Stimulated activated CD8-positive, alpha-beta memory T cell treated with anti-CD3 and anti-CD28 coated beads, Interleukin-12 subunit alpha, Interleukin-12 subunit beta, amount 100 ng/mL, for 24 hours (primary cell): ENCODE measurements at regions not wholly inside any gene's neighbourhood (a gene's known extent, or its start where the extent isn't known, plus 50 kb on each side); places are given as distances from the start of the nearest gene placed in this dataset.
"Not testable (repeated sequence)": the region's sequence is repeated elsewhere in the genome, so short reads cannot be mapped to it uniquely, and the experiment has no call there.

Experiments used
- DNase-seq: peaks from one replicate; pipeline ENCODE4 v3.0.0-alpha.2; 2020; ENCODE audit errors: extremely low read depth

DNA sequence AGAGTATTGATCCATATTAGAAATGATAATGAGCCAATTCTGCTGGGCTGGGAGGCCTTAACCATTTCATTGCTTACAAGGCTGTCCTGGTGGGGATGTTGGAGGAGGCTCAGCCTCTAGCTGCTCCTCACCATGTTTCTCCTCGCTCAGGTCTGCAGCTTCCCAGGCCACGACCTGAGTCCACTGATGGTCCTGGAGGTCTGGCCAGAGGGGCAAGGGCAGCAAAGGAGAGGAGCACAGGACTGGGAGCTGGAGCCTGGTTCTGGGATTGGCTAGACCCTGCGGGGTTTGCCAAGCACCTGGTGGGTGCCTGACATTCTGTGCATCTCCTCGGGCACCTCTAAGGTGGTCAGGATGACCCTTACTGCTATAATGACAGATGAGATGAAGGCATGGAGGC is 92.6 kb downstream of the KIF26A start:
- no peak for DNase-seq

DNA sequence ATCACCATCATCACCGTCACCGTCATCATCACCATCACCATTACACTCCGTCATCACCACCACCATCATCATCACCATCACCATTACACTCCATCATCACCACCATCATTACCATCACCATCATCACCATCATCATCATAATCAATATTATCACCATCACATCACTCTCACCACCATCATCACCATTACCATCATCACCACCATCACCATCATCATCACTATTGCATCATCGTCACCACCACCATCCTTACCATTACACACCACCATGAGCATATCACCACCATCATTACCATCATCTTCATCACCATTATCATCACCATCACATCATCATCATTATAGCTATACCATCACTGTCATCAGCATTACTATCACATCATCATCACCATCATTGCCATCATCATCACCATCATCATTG is 93.7 kb downstream of the KIF26A start:
- no peak for DNase-seq

DNA sequence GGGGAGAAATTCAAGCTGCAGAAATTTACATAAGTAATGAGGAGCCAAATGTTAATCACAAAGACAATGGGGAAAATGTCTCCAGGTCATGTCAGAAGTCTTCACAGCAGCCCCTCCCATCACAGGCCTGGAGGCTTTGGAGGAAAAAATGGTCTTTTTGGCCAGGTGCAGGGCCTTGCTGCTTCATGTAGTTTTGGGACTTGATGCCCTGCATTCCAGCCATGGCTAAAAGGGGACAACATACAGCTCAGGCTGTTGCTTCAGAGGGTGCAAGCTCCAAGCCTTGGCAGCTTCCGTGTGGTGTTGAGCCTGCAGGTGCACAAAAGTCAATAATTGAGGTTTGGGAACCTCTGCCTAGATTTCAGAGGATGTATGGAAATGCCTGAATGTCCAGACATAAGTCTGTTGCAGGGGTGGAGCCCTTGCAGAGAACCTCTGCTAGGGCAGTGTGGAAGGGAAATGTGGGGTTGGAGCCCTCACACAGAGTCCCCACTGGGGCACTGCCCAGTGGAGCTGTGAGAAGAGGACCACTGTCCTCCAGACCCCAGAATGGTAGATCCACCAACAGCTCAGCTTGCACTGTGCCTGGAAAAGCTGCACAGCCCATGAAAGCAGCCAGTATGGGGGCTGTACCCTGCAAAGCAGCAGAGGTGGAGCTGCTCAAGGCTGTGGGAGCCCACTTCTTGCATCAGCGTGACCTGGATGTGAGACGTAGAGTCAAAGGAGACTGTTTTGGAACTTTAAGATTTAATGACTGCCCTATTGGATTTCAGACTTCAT is 95.8 kb downstream of the KIF26A start:
- not testable (repeated sequence) for DNase-seq

DNA sequence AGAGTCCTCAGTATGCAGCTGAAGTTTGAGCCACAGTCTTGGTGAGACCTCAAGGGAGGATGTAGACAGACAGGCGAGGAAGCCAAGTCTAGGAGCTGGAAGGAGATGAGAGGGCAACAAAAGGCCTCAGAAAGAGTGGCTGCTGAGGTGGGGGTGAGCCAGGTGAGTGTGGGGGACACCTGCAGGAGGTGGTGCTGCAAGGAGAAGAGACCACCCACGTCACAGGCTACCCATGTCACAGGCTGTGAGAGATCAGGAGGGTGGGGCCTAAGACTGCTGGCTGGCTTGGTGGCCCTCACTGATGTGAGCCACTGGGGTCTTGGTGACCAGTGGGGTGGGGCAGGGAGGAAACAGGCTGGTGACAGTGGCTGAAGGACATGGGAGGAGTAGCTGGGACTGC is 97.3 kb downstream of the KIF26A start:
- no peak for DNase-seq

GRCh38 chr14:104237651-104238423 is 99.5 kb downstream of the KIF26A start:
- DNase-seq, result no peak

- no peak for DNase-seq
These were observed 100.2 kb downstream of the KIF26A start for GRCh38 chr14:104238424-104239184.

- no peak for DNase-seq
These were observed 100.9 kb downstream of the KIF26A start for GRCh38 chr14:104239185-104239775.

GRCh38 chr14:104239861-104240301 is 101.5 kb downstream of the KIF26A start:
- DNase-seq, result no peak

DNA sequence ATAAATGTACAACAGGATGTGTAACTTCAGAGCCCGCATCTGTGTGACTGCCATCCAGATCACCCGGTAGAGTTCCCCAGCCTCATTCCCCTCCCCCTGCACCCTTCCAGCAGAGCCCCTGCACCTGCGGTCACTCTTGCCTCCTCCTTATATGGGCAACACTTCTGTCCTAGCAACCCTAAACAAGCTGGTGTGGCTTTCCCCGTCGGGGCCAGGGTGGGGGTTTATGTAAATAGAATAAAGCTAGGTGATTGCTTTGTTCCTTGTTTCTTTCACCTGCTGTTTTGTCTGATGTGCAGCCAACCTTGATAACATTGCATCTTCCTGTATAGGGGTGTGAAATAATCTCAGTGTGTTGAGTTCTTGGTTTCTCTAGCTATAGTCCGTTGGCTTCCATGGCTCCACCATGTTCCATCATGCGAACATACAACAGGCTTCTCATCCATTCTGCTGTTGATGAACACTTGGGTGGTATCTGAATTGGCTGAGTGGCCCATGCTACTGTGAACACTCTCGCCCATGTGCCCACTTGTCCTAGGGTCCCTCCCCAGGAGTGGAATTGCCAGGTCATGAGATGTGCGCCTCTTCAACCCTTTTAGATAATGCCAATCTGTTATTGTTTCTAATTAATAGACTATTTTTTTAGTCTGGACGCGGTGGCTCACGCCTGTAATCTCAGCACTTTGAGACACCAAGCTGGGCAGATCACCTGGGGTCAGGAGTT is 102.2 kb downstream of the KIF26A start:
- DNase-seq, result no peak

DNA sequence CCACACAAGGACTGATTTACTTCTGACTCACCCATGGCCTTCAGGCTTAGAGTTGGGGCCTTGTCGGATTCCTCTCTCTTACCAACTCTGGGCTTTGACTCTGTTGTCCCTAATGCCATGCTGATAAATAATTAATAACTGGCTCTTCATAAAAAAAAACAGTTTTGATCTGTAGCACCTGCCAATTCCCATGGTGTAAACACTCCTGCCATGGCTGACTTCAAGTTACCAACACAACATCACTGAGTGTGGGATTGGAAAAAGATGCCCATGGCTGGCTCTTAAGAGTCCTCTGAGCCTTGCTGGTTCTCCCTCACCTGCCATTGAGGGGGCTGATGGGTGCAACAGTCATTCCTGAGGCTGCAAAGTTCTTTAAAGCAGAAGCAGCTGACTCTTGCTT is 104.8 kb downstream of the KIF26A start:
- DNase-seq, result no peak

DNA sequence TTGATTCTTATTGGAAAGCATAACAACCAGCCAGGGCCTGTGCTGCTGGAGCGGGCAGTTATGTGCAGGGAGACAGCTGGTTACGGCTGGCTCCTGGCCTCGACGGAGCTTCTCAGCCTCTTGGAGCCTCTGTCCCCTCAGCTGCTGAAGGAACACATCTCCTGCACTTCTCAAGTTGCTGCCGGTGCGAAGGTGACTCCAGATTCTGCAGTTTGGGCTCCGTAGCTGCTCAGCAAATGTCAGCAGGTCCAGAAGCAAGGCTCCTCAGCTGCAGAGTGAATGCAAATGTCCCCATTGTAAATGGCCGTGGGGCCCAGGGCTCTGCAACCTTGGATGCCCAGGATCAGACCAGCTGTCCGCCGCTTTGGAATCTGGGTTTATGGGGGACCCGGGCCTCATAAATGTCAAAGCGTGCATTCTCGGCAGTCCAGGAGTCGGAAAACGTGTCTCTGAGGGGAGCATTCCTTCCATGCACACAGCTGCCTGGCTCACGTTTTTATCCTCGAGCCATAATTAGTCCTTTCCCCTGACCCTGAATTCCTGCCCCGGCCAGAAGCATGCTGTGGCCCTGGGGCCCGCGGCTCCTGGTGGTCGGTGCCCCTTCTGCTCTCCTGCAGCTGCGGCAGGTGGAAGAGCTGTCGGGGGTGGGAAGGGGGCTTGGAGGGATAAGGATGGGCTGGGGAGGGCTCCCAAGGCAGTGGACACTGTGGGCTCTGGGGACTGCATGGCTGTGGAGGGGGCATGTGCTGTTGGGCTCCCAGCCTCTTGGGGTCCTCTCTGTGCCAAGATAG is 106.0 kb downstream of the KIF26A start:
- DNase-seq, result no peak

DNA sequence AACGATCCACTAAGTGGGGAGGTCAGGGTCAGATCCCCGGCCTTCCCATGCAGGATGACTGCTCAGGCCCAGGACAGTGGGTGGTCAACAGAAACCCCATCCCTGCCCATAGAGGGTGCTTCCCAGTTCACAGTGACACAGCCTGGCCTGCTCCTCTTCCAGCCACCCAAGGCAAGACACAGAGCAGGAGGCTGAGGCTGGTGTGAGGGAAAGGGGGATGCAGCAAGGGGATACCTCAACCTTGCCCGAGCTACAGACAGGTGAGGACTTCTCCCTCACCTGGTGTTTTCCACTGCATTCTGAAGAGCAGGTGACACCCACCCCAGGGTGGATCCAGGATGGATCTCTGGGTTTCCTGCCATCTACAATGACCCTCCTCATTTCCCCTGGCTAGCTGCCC is 106.7 kb downstream of the KIF26A start:
- no peak for DNase-seq

DNA sequence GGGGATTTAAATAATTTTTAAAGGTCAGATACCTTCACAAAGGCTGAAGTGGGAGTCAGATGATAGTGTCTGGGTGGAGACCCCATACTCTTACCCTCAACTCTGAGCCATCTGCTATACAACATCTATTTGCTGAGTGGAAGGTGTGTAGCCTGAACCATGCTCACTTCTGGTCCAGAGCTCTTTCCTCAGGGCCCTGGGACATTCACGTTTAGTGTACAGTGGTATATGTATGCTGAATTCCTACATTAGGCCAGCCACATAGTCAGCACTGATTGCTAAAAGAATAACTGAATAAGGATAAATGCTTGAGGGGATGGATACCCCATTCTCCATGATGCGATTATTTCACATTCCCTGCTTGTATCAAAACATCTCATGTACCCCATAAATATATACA is 107.3 kb downstream of the KIF26A start:
- no peak for DNase-seq

GRCh38 chr14:104246401-104247335 is 108.3 kb downstream of the KIF26A start:
- no peak for DNase-seq

- no peak for DNase-seq
These were observed 109.2 kb downstream of the KIF26A start for GRCh38 chr14:104247336-104248202.

DNA sequence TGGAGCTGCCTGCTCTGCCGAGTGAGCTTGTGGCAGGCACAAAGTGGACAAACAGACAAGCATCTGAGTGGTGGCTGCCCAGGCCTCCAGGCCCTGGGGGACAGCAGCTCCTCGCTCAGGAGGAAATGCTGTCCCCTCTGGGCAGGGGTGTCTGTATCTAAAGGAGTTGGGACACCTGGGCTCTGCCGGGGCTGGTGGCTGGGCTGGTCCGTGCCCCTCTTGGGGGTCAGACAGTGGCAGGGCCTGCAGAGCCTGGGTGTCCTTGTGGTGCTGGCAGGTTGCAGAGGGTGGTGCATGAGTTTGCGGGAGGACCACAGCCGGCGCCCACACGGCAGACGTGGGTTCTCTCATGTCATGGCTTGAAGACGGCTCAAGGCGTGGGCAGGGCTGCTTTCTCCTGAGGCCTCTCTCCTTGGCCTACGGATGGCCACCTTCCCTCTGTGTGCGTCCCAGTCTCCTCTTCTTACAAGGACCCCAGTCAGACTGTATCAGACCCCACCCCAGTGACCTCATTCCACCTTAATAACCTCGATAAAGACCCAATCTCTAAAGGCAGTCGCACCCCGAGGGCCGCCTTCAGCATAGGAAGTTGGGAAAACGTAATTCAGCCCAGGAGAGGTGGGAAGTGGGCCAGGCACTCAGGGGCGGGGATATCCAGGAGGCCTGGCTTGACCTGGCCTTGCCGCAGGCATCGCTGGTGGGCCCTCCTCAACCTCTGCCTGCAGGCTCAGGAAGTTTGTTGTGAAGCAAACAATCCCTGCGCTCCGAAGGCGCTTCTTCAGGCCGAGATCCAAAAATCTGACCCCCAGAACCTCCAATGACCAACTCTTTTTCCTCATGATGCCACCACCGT is 110.0 kb downstream of the KIF26A start:
- no peak for DNase-seq

GRCh38 chr14:104249089-104249488 is 110.7 kb downstream of the KIF26A start:
- no peak for DNase-seq
